ENCODE measurements at regions not wholly inside any gene's neighbourhood (a gene's known extent, or its start where the extent isn't known, plus 50 kb on each side); places are given as distances from the start of the nearest gene placed in this dataset.

DNA sequence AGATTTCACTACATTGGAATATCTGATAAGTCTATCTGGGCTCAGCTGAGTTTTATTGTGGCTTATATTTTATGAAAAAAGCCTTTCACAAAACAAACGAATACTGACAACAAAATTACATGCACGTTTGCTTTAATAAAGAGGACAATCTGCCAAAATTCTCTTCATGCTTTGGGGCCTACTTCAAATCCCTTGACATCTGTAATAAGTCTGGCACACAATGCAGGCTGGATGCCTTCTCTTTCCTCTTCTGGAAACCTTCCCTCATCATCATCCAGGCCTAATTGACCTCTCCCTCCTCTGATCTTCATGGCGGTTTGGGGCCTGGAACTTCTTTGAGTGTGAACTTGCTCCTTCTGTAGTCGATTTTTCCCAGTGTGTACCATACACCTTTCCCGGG lies 70.3 kb downstream of the MAP10 start:
- Mint-ChIP-seq H3K27me3 (ENCODE audit: low read depth in 3 of 3) (no peaks in the 10 kb centered on the region), H3K27ac (peak overlapping the region in 1 of 7 donors; percentile 51), H3K4me1 (peaks cover 2% of the 10 kb centered on the region), H3K4me3 (no peak overlapping the region), H3K36me3 (no peaks in the 10 kb centered on the region), H3K9me3 (peaks cover 3 to 12% (median 6%) of the 10 kb centered on the region in 7 donors)
- no peak for DNase-seq
- H3K27ac ChIP-seq (ENCODE audit: low read depth in 1 of 2, low read length in 2 of 2), result no peak overlapping the region
- intact Hi-C loops (cut with micrococcal nuclease), result no loop called here
- H3K4me2 ChIP-seq (replicated peaks; ENCODE audit: extremely low read depth, low read length, poor library complexity, severe bottlenecking), result no peak overlapping the region
- H3K36me3 ChIP-seq (replicated peaks in 1 of 2; ENCODE audit: control insufficient read depth in 1 of 2, insufficient read depth in 2 of 2, low read length in 2 of 2), result no peaks in the 10 kb centered on the region
- H4K20me1 ChIP-seq (ENCODE audit: insufficient read depth, low read length), result no peaks in the 10 kb centered on the region
- H2AFZ ChIP-seq (ENCODE audit: insufficient read depth, low read depth, low read length, poor library complexity, severe bottlenecking), result no peak overlapping the region
- no peaks in the 10 kb centered on the region for H3K9me3 ChIP-seq (replicated peaks in 1 of 2; ENCODE audit: control insufficient read depth in 1 of 2, insufficient read depth in 1 of 2, low read length in 2 of 2)
- H3K27me3 ChIP-seq (ENCODE audit: control insufficient read depth in 2 of 2, insufficient read depth in 2 of 2, low read length in 2 of 2), result no peaks in the 10 kb centered on the region
- H3K4me1 ChIP-seq (ENCODE audit: control insufficient read depth in 1 of 2, insufficient read depth in 2 of 2, low read length in 2 of 2), result no peaks in the 10 kb centered on the region
- TF ChIP-seq, protein P1, sequence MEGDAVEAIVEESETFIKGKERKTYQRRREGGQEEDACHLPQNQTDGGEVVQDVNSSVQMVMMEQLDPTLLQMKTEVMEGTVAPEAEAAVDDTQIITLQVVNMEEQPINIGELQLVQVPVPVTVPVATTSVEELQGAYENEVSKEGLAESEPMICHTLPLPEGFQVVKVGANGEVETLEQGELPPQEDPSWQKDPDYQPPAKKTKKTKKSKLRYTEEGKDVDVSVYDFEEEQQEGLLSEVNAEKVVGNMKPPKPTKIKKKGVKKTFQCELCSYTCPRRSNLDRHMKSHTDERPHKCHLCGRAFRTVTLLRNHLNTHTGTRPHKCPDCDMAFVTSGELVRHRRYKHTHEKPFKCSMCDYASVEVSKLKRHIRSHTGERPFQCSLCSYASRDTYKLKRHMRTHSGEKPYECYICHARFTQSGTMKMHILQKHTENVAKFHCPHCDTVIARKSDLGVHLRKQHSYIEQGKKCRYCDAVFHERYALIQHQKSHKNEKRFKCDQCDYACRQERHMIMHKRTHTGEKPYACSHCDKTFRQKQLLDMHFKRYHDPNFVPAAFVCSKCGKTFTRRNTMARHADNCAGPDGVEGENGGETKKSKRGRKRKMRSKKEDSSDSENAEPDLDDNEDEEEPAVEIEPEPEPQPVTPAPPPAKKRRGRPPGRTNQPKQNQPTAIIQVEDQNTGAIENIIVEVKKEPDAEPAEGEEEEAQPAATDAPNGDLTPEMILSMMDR (IDR thresholded peaks at IDR 0.05), result no peak
- H3K4me3 ChIP-seq (replicated peaks in 1 of 3; ENCODE audit: low read depth in 2 of 3, low read length in 3 of 3), result no peak overlapping the region
- WGBS (ENCODE audit: insufficient coverage), result 88% methylated on average over 3 of the region's 5 CpGs
- no peak overlapping the region for H3K9ac ChIP-seq (ENCODE audit: insufficient read depth, low read length, poor library complexity, severe bottlenecking)
- H3K79me2 ChIP-seq (ENCODE audit: insufficient read depth, low read length), result no peaks in the 10 kb centered on the region

DNA sequence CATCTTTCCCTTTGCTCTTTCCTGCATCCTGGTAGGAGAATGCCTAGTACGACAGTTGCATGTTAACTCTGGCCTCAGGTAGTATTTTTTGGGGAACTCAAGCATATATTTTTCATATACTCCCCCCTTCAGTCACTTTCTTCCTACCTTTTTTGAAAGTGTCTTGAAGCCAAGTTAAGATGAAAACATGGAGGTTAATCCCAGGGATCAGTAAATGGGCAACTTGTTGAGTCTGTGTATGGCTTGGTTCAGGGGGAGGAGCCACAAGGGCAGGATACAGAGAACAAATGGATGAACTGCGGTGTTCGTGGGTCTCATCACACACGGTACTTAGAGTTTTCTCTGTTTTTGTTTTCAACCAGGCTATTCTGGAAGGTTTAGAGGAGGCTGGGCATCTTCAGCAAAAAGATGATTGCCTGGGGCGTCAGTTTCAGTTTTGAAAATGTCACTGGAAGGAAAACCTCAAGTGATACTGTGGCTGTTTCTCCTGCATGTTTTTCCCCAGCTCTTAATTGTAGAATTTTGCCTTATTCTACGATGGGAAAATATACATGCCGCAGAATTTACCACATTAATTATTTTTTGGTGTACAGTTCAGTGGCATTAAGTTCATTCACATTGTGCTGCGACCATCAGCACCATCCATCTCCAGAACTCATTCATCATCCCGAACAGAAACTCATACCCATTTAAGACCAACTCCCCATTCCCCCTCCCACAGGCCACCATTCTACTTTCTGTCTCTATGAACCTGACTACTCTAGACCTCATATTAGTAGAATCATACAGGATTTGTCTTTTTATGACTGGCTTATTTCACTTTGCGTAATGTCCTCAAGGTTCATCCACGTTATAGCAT lies 71.5 kb downstream of the MAP10 start:
- Histone ChIP-seq H4K20me1 (ENCODE audit: insufficient read depth, low read length) (no peaks in the 10 kb centered on the region), H3K27ac (ENCODE audit: low read depth in 1 of 2, low read length in 2 of 2) (no peak overlapping the region), H3K9ac (ENCODE audit: insufficient read depth, low read length, poor library complexity, severe bottlenecking) (no peak overlapping the region), H3K4me2 (replicated peaks; ENCODE audit: extremely low read depth, low read length, poor library complexity, severe bottlenecking) (no peak overlapping the region), H3K79me2 (ENCODE audit: insufficient read depth, low read length) (no peaks in the 10 kb centered on the region), H3K27me3 (ENCODE audit: control insufficient read depth in 2 of 2, insufficient read depth in 2 of 2, low read length in 2 of 2) (no peaks in the 10 kb centered on the region), H3K4me3 (replicated peaks in 1 of 3; ENCODE audit: low read depth in 2 of 3, low read length in 3 of 3) (no peak overlapping the region), H3K4me1 (ENCODE audit: control insufficient read depth in 1 of 2, insufficient read depth in 2 of 2, low read length in 2 of 2) (no peaks in the 10 kb centered on the region), H3K36me3 (replicated peaks in 1 of 2; ENCODE audit: control insufficient read depth in 1 of 2, insufficient read depth in 2 of 2, low read length in 2 of 2) (no peaks in the 10 kb centered on the region), H3K9me3 (replicated peaks in 1 of 2; ENCODE audit: control insufficient read depth in 1 of 2, insufficient read depth in 1 of 2, low read length in 2 of 2) (no peaks in the 10 kb centered on the region), H2AFZ (ENCODE audit: insufficient read depth, low read depth, low read length, poor library complexity, severe bottlenecking) (no peak overlapping the region)
- Mint-ChIP-seq H3K9me3 (peaks cover 3 to 9% (median 6%) of the 10 kb centered on the region in 7 donors), H3K4me1 (peaks cover 2% of the 10 kb centered on the region), H3K27ac (no peak overlapping the region), H3K27me3 (ENCODE audit: low read depth in 3 of 3) (no peaks in the 10 kb centered on the region), H3K36me3 (no peaks in the 10 kb centered on the region), H3K4me3 (no peak overlapping the region)
- no peak for DNase-seq
- intact Hi-C loops (cut with micrococcal nuclease), result no loop called here
- WGBS (ENCODE audit: insufficient coverage), result 91% methylated on average over 8 of the region's 11 CpGs
- TF ChIP-seq, protein P1 (IDR thresholded peaks at IDR 0.05), result no peak

All from CD14-positive monocyte (primary cell).